ENCODE measurements at regions not wholly inside any gene's neighbourhood (a gene's known extent, or its start where the extent isn't known, plus 50 kb on each side); places are given as distances from the start of the nearest gene placed in this dataset.

- TF ChIP-seq ATF6 (CRISPR knock-in tag; IDR thresholded peaks at IDR 0.05) (0 out of 2 replicates have a peak, but pooled peaks have one; percentile 42), SMC3 (conservative IDR thresholded peaks at IDR 0.05; ENCODE audit: insufficient read depth, low read depth, low read length) (no peak), ID3 (CRISPR knock-in tag; IDR thresholded peaks at IDR 0.05) (no peak), ID3 (tag; IDR thresholded peaks at IDR 0.05) (no peak), ZNF277 (CRISPR knock-in tag; IDR thresholded peaks at IDR 0.05; ENCODE audit: borderline replicate concordance) (no peak), TBL1XR1 (IDR thresholded peaks at IDR 0.05; ENCODE audit: low read length in 2 of 2) (no peak), CXXC5 (CRISPR knock-in tag; IDR thresholded peaks at IDR 0.05) (no peak), SMARCB1 (IDR thresholded peaks at IDR 0.05; ENCODE audit: insufficient read length, low read depth) (no peak), E2F3 (CRISPR knock-in tag; IDR thresholded peaks at IDR 0.05) (no peak), ZNF24 (IDR thresholded peaks at IDR 0.05) (peak; percentile 93), ZKSCAN1 (IDR thresholded peaks at IDR 0.05; ENCODE audit: low read depth, low read length) (no peak), NRF1 (conservative IDR thresholded peaks at IDR 0.05 in 1 of 2, IDR thresholded peaks at IDR 0.05 in 1 of 2) (no peak), ZC3H8 (IDR thresholded peaks at IDR 0.05) (no peak), TCFL5 (CRISPR knock-in tag; conservative IDR thresholded peaks at IDR 0.05) (no peak), ZNF184 (CRISPR knock-in tag; IDR thresholded peaks at IDR 0.05) (no peak), HCFC1 (IDR thresholded peaks at IDR 0.05; ENCODE audit: low read depth, low read length) (no peak), NFRKB (IDR thresholded peaks at IDR 0.05; ENCODE audit: low read depth) (no peak), RBM17 (IDR thresholded peaks at IDR 0.05; ENCODE audit: borderline replicate concordance, low read depth, low read length) (no peak), CREBBP (IDR thresholded peaks at IDR 0.05; ENCODE audit: low read depth, low read length) (no peak), PREB (CRISPR knock-in tag; IDR thresholded peaks at IDR 0.05) (no peak), MLLT1 (IDR thresholded peaks at IDR 0.05) (no peak), DLX4 (CRISPR knock-in tag; IDR thresholded peaks at IDR 0.05) (no peak)
These were observed 173.5 kb upstream of the KRR1 start (continued) for GRCh38 chr12:75684678-75685616.
